ENCODE measurements at regions not wholly inside any gene's neighbourhood (a gene's known extent, or its start where the extent isn't known, plus 50 kb on each side); places are given as distances from the start of the nearest gene placed in this dataset.
"Not testable (repeated sequence)": the region's sequence is repeated elsewhere in the genome, so short reads cannot be mapped to it uniquely, and the experiment has no call there.

GRCh38 chr5:86284400-86285190, 333.1 kb upstream of the COX7C start:
- not testable (repeated sequence) for DNase-seq

GRCh38 chr5:86287437-86287836, 330.3 kb upstream of the COX7C start:
- not testable (repeated sequence) for DNase-seq

DNA sequence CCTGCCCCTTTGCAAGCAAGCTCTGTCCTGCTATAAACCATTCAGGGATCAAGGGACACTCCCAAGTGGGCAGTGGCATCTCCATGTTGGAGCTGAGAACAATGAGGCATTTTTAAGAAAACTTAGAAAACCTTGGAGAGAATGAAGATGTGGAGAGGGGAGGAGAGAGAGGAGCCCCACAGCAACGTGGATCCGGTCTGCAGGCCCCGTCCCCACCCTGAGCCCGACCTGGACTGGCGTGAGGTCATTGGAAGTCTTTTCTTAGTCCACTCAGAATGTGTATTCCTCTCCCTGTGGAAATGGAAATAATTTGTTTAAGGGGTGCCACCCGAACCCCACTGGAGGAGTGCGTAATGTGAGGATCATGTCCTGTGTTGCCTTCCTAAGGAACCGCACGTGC, 328.0 kb upstream of the COX7C start:
- not testable (repeated sequence) for DNase-seq

- not testable (repeated sequence) for DNase-seq
Observed at GRCh38 chr5:86292811-86293210, 324.9 kb upstream of the COX7C start.

GRCh38 chr5:86302643-86303042, 315.1 kb upstream of the COX7C start:
- not testable (repeated sequence) for DNase-seq

GRCh38 chr5:86305050-86305449, 312.7 kb upstream of the COX7C start:
- DNase-seq = not testable (repeated sequence)

GRCh38 chr5:86314951-86315350, 302.8 kb upstream of the COX7C start:
- no peak for DNase-seq

DNA sequence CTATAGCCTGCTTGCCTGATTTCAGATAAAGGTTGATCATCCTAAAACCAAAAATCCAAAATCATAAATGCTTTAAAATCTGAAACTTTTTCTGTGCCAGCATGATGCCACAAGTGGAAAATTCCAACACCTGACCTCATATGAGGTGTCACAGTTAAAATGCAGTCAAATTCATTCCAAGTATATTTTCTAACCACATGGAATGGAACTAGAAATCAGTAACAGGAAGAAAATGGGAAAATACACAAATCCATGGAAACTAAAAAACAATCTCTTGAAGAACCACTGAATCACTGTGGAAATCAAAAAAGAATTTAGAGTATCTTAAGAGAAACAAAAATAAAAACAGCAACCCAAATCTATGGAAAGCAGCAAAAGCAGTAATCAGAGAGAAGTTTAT, 297.5 kb upstream of the COX7C start:
- DNase-seq = no peak

DNA sequence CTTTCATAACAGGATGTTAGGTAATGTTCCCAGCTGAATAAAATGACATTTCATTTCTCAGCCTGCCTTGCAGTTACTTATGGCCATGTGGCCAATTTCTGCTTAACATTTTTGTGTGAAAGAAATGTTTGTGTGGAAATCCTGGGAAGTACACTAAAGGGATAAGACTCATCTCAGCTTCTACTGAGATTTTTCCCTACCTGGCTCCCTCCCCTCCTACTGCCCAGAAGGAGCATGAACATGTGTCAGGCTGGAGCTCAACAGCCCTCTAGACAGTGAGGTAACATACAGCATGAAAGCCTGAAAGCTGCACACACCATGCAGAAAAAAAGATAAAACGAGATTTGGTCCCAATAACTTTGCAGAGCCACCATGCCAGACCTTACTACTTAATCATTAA, 288.4 kb upstream of the COX7C start:
- DNase-seq = no peak

GRCh38 chr5:86330736-86331135, 287.0 kb upstream of the COX7C start:
- DNase-seq = no peak

- DNase-seq = no peak
Observed at GRCh38 chr5:86332851-86333250, 284.9 kb upstream of the COX7C start.

DNA sequence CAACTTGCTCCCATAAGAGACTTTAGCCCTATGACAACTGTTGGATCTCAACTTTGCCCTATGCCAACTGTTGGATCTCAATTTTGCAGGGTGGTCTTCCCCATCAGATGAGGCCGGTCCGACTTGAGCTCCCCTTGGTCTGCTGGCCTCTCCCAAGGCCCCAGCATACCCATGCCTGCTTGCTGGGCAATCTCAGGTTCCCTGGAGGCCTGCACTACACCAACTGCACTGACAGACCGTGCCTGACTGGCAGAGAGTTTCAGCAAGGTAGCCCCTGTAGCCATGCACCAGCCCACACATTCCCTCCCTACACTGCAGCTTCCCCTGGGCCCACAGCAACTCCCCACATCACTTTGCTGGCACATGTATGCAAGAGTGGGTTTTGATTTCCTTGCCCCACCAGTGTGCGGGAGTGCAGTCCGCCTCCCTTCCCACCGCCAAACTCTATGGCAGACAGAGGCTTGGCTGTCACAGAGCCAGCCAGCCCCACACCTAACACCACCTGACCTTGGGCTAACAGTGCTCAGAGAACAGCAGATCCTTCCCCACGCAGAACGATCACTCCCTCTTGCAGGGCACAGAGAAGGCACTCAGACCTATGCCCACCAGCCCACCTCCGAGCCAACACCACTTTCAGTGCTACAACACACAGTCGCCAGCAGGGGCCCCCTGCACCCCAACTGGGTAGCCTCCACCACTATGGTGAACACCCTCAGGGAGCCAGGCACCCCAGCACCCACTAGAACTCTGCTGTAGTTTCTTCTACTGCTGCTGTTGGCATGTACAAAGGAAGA, 279.9 kb upstream of the COX7C start:
- no peak for DNase-seq

- no peak for DNase-seq
Observed at GRCh38 chr5:86354664-86355063, 263.1 kb upstream of the COX7C start.

DNA sequence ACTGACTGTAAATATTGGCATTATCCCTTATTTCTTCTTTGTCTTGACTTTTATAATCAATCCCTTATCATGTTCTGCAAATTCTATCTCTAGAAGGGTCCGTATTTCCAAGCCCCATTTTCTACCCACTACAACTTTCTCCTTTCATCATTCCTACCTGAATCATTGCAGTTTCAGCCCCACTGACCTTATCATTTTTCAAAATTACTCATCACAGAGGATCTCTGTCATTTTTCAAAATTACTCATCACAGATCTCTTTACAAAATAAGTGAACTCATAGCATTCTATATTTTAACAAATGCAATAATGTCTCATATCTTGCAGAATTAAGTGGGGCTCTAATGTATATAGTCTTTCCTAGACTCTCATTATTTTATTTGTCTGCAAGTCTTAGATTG, 256.9 kb upstream of the COX7C start:
- no peak for DNase-seq

DNA sequence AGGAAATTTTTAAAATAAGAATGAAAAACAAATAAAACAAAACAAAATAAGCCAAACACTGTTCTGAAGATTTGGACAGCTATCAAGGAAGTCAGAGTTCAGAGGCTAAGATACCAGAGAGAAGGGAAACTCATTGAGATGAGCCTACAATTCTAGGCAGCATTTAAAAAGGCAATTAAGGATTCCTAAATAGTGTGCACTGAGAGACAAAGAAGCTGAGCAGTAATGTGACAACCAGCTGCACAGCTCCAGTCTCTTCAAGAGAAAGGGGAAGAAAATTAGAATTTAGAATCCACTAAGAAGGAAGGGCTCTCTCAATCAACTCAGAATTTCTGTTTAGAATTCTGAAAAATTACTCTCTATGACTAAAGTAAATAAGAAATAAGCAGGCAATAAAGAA, 246.7 kb upstream of the COX7C start:
- no peak for DNase-seq

DNA sequence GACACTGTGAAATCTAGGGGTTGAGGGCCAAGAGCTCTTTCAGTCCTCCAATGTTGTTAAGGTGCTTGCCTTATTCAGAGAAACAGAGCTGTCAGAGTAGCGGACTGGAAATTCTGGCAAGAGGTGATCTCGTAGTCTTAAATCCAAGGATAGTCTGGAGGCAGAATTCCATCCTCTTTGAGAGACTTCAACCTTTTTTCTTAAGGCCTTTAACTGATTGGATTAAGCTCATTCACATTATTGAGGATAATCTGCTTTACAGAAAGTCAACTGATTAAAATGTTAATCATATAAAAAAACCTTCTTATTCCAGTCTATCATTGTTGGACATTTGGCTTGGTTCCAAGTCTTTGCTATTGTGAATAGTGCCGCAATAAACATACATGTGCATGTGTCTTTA, 243.1 kb upstream of the COX7C start:
- no peak for DNase-seq

DNA sequence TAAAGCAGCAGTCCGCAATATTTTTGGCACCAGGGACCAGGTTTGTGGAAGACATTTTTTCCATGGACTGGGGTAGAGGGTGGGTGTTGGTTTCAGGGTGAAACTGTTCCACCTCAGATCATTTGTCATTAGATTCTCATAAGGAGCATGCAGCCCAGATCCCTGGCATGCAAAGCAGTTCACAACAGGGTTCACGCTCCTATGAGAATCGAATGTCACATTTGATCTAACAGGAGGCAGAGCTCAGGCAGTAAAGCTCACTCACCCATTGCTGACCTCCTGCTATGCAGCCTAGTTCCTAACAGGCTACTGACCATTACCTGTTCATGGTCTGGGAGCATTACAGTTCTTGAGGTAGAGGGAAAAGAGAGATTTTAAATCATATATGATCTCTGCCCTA, 241.5 kb upstream of the COX7C start:
- DNase-seq = no peak

- no peak for DNase-seq
Observed at GRCh38 chr5:86403190-86403589, 214.6 kb upstream of the COX7C start.

DNA sequence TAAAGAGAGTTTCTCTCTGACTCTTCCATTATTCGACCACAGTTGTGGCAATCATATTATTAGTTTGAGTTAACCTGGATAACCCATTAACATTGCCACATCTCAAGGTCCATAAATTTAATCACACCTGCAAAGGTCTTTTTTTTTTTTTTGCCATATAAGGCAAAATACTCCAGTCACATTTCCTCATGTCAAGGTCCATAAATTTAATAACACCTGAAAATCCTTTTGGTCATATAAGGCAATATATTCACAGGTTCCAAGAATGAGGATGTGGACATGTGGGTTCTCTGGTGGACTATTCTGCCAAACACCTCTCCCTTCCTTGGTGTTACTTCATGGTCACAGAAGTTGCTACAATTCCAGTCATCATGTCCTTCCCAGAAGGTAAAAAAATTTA, 213.5 kb upstream of the COX7C start:
- no peak for DNase-seq

DNA sequence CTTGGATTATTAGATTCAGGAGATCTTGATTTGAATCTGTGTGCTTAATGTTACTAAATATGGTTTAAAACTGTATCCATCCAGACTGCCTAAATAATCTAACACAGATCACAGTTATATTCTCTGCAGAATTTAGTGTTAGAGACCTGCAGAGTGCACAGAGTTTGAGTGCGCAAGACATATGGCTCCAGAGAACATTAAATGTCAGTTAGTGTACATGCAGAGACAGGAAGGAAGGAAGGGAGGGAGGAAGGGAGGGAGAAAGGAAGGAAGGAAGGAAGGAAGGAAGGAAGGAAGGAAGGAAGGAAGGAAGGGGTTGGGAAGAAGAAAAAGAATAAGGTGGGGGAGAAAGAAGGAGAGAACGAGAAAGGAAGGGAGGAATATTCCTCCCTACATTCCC, 210.0 kb upstream of the COX7C start:
- no peak for DNase-seq

DNA sequence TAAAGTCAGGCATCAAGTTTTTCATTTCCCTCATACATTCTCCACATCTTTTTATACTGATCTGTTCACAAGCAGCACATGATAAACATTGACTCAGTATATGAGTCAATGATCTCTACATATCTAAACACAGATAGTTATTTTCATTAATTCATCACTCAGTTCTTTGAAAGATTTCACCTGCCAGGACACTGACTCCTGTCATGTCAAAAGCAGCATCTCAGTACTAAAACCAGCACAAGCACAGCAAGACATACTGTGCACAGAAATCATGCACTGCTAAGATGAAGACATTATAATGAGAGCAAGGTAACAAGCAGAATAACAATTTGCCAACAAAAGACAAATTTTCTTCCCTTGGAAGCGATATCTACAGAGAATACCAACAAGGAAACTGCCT, 206.1 kb upstream of the COX7C start:
- DNase-seq = no peak

DNA sequence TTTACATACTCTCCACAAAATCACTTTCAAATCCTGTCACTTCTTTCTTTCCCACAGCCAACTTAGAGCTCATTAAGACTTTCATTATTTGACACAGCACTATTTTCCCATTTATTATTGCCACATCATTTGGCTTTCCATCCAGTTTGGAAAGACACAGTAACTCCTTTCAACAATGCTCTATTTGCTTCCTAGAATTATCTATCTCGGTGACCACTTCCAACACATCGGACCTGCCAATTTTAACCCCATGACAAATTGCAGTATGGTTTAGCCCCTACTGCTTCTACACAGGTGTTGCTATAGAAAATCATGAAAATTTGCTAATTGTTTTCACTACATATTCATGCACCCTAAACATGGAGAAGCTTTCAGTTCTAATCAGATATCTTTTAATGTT, 190.6 kb upstream of the COX7C start:
- no peak for DNase-seq

GRCh38 chr5:86439593-86440110, 178.1 kb upstream of the COX7C start:
- no peak for DNase-seq

All from NCI-H1436 treated with DMSO at 0.1 percent for 48 hours (cell line).